SK-N-SH (cell line): ENCODE measurements at regions not wholly inside any gene's neighbourhood (a gene's known extent, or its start where the extent isn't known, plus 50 kb on each side); places are given as distances from the start of the nearest gene placed in this dataset.

Source experiments
- CTCF ChIP-seq: fragments of 200-600 bp; sonication (generic); IDR thresholded peaks from 2 replicates; pipeline ENCODE4 v1.6.1; 2017; ENCODE audit warnings: antibody characterized with exemption, mild to moderate bottlenecking, moderate library complexity
- EP300 ChIP-seq, 2 experiments: IDR thresholded peaks; 2 replicates each; pipeline versions ENCODE4 v1.4.0 to v1.6.1; 2012; ENCODE audit warnings: borderline replicate concordance in 1 of 2, low read depth in 1 of 2, low read length in 1 of 2
- TAF1 ChIP-seq: IDR thresholded peaks from 2 replicates; pipeline ENCODE4 v1.6.1; 2012; ENCODE audit warnings: low read depth, mild to moderate bottlenecking, low read length, moderate library complexity, borderline replicate concordance

DNA sequence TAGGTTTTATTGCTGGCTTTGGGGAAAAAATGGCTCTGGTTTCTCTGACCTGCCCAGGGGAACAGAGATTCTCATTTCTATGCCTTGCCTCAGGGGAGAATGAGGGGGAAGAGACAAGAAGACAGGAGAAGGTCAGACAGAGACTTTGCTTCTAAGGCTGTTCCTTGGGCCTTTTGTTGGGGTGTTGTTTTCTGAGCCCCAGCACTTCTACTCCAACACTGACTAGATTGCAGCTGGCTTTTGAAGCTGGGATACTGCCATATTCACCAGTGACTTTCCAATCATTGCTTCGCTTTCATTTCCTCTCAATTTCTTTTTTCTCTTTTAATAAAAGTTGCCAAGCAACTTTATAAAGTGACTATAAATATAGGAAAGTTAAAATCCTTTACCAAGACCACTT lies 143.2 kb upstream of the ARHGEF26 start:
- TF ChIP-seq CTCF = no peak
- no peak for TF ChIP-seq TAF1
- TF ChIP-seq EP300 (IDR thresholded peaks at IDR 0.05; ENCODE audit: borderline replicate concordance in 1 of 2, low read depth in 1 of 2, low read length in 1 of 2) = no peak
